ENCODE measurements at regions not wholly inside any gene's neighbourhood (a gene's known extent, or its start where the extent isn't known, plus 50 kb on each side); places are given as distances from the start of the nearest gene placed in this dataset.

- TF ChIP-seq STAT6 (CRISPR knock-in tag; conservative IDR thresholded peaks at IDR 0.05; ENCODE audit: low read depth) (no peak), FOXK1 (CRISPR knock-in tag; IDR thresholded peaks at IDR 0.05) (no peak), ZNF219 (CRISPR knock-in tag; IDR thresholded peaks at IDR 0.05; ENCODE audit: borderline replicate concordance) (no peak)
These were observed 265.4 kb upstream of the KCNMB2 start (continued) for GRCh38 chr3:178270838-178271237.

- Mint-ChIP-seq H3K27ac (no peak overlapping the region), H3K27me3 (ENCODE audit: low read depth) (no peaks in the 10 kb centered on the region; the same call in 1 of the 2 replicates), H3K36me3 (no peaks in the 10 kb centered on the region), H3K4me1 (peaks cover 13% of the 10 kb centered on the region), H3K9me3 (0 out of 2 replicates have a peak, but pooled peaks cover 3% of the 10 kb centered on the region), H3K4me3 (no peak overlapping the region)
- TF ChIP-seq PREB (CRISPR knock-in tag; IDR thresholded peaks at IDR 0.05; ENCODE audit: borderline replicate concordance) (no peak), ATF2 (CRISPR knock-in tag; IDR thresholded peaks at IDR 0.05; ENCODE audit: borderline replicate concordance, low read depth) (no peak), STAT6 (CRISPR knock-in tag; conservative IDR thresholded peaks at IDR 0.05; ENCODE audit: low read depth) (no peak), NR2C2 (CRISPR knock-in tag; IDR thresholded peaks at IDR 0.05) (no peak), PRDM15 (CRISPR knock-in tag; IDR thresholded peaks at IDR 0.05) (no peak), E2F5 (CRISPR knock-in tag; IDR thresholded peaks at IDR 0.05) (no peak), KAT7 (CRISPR knock-in tag; IDR thresholded peaks at IDR 0.05; ENCODE audit: borderline replicate concordance) (no peak), ZNF396 (CRISPR knock-in tag; IDR thresholded peaks at IDR 0.05; ENCODE audit: borderline replicate concordance) (no peak), ZNF138 (CRISPR knock-in tag; conservative IDR thresholded peaks at IDR 0.05) (no peak), GRHL2 (CRISPR knock-in tag; IDR thresholded peaks at IDR 0.05; ENCODE audit: insufficient replicate concordance, severe bottlenecking) (no peak)
- POLR2A ChIA-PET, result no interaction called here
- DNase-seq (ENCODE audit: low spot score), result no peak
- CTCF ChIA-PET, result no interaction called here
- ATAC-seq, result no peak
These were observed 264.4 kb upstream of the KCNMB2 start for GRCh38 chr3:178271740-178272387.
